ENCODE measurements at regions not wholly inside any gene's neighbourhood (a gene's known extent, or its start where the extent isn't known, plus 50 kb on each side); places are given as distances from the start of the nearest gene placed in this dataset.

- Histone ChIP-seq H3K27me3 (no peaks in the 10 kb centered on the region), H3K9me3 (no peaks in the 10 kb centered on the region), H3K27ac (no peak overlapping the region), H3K4me1 (no peaks in the 10 kb centered on the region), H3K4me3 (no peak overlapping the region), H3K9ac (ENCODE audit: low read depth in 2 of 2, low read length in 2 of 2) (no peak overlapping the region), H3K36me3 (no peaks in the 10 kb centered on the region)
- no peak for TF ChIP-seq CTCF (IDR thresholded peaks at IDR 0.05)
- intact Hi-C loops (cut with DNase I) = no loop called here
- DNase-seq = no peak
Observed at GRCh38 chr7:68955656-68956055, 642.6 kb upstream of the AUTS2 start.

DNA sequence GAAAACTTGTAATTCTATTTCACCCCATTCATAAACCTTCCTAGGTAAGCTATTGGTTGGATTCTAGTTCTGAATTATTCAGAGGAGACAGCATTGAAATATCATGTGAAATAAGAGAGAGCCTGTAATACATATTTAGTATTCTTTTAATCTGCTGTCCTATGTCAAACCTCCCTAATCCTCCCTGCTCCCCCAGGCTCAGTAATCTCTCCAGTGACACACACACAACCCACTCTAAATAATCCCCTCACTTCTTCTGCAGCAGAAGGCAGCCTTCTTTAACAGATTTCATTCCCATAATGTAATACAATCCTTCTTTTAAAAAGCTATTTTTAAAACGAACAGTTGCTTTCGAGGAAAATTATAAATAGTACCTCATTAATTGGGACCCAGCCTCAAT lies 639.7 kb upstream of the AUTS2 start:
- H3K9me3 ChIP-seq = no peaks in the 10 kb centered on the region
- H3K9ac ChIP-seq (ENCODE audit: low read depth in 2 of 2, low read length in 2 of 2) = no peak overlapping the region
- H3K27me3 ChIP-seq = no peaks in the 10 kb centered on the region
- intact Hi-C loops (cut with DNase I) = no loop called here
- H3K4me3 ChIP-seq = no peak overlapping the region
- no peaks in the 10 kb centered on the region for H3K36me3 ChIP-seq
- no peak for TF ChIP-seq CTCF (IDR thresholded peaks at IDR 0.05)
- H3K27ac ChIP-seq = no peak overlapping the region
- no peak for DNase-seq
- H3K4me1 ChIP-seq = no peaks in the 10 kb centered on the region

DNA sequence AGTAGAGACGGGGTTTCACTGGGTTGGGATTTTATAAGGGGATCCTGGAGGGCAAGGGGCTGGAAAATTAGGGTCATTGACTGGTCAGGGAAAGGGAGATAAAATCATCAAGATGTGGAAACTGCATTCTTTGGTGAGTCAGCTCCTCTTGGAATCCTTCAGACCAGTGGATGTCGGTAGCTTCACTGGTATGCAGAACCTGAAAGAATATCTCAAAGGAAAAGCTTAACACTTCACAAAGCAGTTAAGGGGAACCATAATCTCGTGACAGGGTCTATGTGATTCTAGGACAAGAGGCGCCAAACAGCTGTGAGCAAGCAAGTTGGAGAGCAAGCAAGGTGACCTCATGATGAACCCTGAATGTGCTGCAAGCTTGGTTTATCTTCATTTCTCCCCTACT lies 634.7 kb upstream of the AUTS2 start:
- intact Hi-C loops (cut with DNase I) = no loop called here
- DNase-seq = no peak

GRCh38 chr7:68964060-68964459 lies 634.2 kb upstream of the AUTS2 start:
- Histone ChIP-seq H3K4me1 (no peaks in the 10 kb centered on the region), H3K9ac (ENCODE audit: low read depth in 2 of 2, low read length in 2 of 2) (no peak overlapping the region), H3K9me3 (no peaks in the 10 kb centered on the region), H3K27ac (no peak overlapping the region), H3K36me3 (no peaks in the 10 kb centered on the region), H3K27me3 (no peaks in the 10 kb centered on the region), H3K4me3 (no peak overlapping the region)
- DNase-seq = no peak
- TF ChIP-seq CTCF (IDR thresholded peaks at IDR 0.05) = no peak
- intact Hi-C loops (cut with DNase I) = no loop called here

More for the DNA sequence above, 634.7 kb upstream of the AUTS2 start:
- H3K9me3 ChIP-seq = no peaks in the 10 kb centered on the region
- TF ChIP-seq CTCF (IDR thresholded peaks at IDR 0.05) = no peak
- no peak overlapping the region for H3K27ac ChIP-seq
- no peaks in the 10 kb centered on the region for H3K36me3 ChIP-seq
- no peak overlapping the region for H3K4me3 ChIP-seq
- H3K4me1 ChIP-seq = no peaks in the 10 kb centered on the region
- no peaks in the 10 kb centered on the region for H3K27me3 ChIP-seq
- H3K9ac ChIP-seq (ENCODE audit: low read depth in 2 of 2, low read length in 2 of 2) = no peak overlapping the region

DNA sequence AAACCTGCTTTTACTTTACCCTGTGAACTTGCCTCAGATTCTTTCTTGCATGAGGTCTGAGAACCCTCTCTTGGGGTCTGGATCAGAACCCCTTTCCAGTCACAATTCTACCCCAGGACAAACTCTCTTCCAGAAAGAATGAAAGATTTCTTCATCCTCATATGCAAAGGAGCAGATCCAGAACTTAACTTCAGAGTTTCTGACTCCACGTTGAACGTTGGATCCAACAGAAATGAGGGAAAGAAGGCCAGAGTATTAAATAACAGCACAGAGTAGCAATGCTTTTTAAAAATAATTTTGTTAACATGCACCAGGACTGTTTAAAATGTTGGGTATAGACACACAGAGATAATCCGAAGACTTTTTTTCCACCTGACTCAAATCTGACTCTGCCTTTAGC lies 632.9 kb upstream of the AUTS2 start:
- Histone ChIP-seq H3K4me3 (no peak overlapping the region), H3K27me3 (no peaks in the 10 kb centered on the region), H3K4me1 (no peaks in the 10 kb centered on the region), H3K27ac (no peak overlapping the region), H3K9me3 (no peaks in the 10 kb centered on the region), H3K36me3 (no peaks in the 10 kb centered on the region), H3K9ac (ENCODE audit: low read depth in 2 of 2, low read length in 2 of 2) (no peak overlapping the region)
- TF ChIP-seq CTCF (IDR thresholded peaks at IDR 0.05) = no peak
- DNase-seq = no peak
- intact Hi-C loops (cut with DNase I) = no loop called here

DNA sequence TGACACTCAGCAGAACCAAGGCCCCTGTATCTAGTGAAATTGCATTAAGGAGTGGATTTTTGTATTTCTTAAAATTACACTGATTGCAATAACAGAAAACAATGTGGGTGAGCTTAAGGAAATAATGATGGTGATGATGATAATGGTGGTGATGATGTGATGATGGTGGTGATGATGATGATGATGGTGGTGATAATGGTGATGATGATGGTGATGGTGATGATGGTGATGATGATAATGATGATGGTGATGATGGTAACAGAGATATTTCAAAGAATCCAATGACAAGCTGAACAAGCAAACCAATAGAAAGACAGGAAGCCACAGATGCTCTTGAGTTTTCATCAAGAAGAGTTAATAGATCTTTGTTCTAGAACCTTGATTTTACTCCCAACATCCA lies 630.7 kb upstream of the AUTS2 start:
- H3K4me3 ChIP-seq = no peak overlapping the region
- H3K27me3 ChIP-seq = no peaks in the 10 kb centered on the region
- no peaks in the 10 kb centered on the region for H3K9me3 ChIP-seq
- H3K9ac ChIP-seq (ENCODE audit: low read depth in 2 of 2, low read length in 2 of 2) = no peak overlapping the region
- intact Hi-C loops (cut with DNase I) = no loop called here
- TF ChIP-seq CTCF (IDR thresholded peaks at IDR 0.05) = no peak
- DNase-seq = no peak
- no peak overlapping the region for H3K27ac ChIP-seq
- no peaks in the 10 kb centered on the region for H3K36me3 ChIP-seq
- no peaks in the 10 kb centered on the region for H3K4me1 ChIP-seq

Measured in colonic mucosa (tissue), 4 donors.